Neuronal stem cell (in vitro differentiated cells): ENCODE measurements at regions not wholly inside any gene's neighbourhood (a gene's known extent, or its start where the extent isn't known, plus 50 kb on each side); places are given as distances from the start of the nearest gene placed in this dataset.

Source experiments
- DNase-seq: peaks from one replicate; pipeline ENCODE4 v3.0.0-alpha.2; 2013; ENCODE audit warnings: low spot score
- H2AFZ ChIP-seq: one replicate; pipeline ENCODE4 v1.6.1; 2013; ENCODE audit warnings: mild to moderate bottlenecking, low read length, inconsistent platforms
- H2AK5ac ChIP-seq: 2 replicates; pipeline ENCODE4 v1.6.1; 2013; ENCODE audit warnings: low read depth, mild to moderate bottlenecking, inconsistent platforms, low read length, moderate library complexity, mixed read lengths
- H2BK120ac ChIP-seq: 2 replicates; pipeline ENCODE4 v1.6.1; 2013; ENCODE audit warnings: low read depth, mild to moderate bottlenecking, inconsistent platforms, low read length, moderate library complexity, mixed read lengths
- H2BK12ac ChIP-seq: one replicate; pipeline ENCODE4 v1.6.1; 2013; ENCODE audit warnings: low read length, inconsistent platforms
- H2BK15ac ChIP-seq: 2 replicates; pipeline ENCODE4 v1.6.1; 2013; ENCODE audit warnings: mild to moderate bottlenecking, low read length, inconsistent platforms, mixed read lengths
- H2BK5ac ChIP-seq: one replicate; pipeline ENCODE4 v1.6.1; 2013; ENCODE audit warnings: inconsistent platforms, mild to moderate bottlenecking, low read length, moderate library complexity
- H3K14ac ChIP-seq: one replicate; pipeline ENCODE4 v1.6.1; 2013; ENCODE audit warnings: low read length, inconsistent platforms
- H3K18ac ChIP-seq: 2 replicates; pipeline ENCODE4 v1.6.1; 2013; ENCODE audit warnings: low read length, inconsistent platforms
- H3K23ac ChIP-seq: 2 replicates; pipeline ENCODE4 v1.6.1; 2013; ENCODE audit warnings: low read depth, mild to moderate bottlenecking, mixed read lengths, low read length, inconsistent platforms; ENCODE audit not compliant: poor library complexity
- H3K27ac ChIP-seq: replicated peaks from 3 replicates; pipeline ENCODE4 v1.5.1; 2013; ENCODE audit warnings: low read length, inconsistent platforms
- H3K27me3 ChIP-seq, 3 experiments: 2 replicates each; pipeline ENCODE4 v1.6.1; 2013; ENCODE audit warnings: low read length in 3 of 3, mild to moderate bottlenecking in 2 of 3, inconsistent platforms in 1 of 3, low read depth in 1 of 3, mixed read lengths in 1 of 3, moderate library complexity in 1 of 3; ENCODE audit not compliant: control insufficient read depth in 3 of 3, insufficient read depth in 3 of 3
- H3K36me3 ChIP-seq, 2 donors: replicated peaks in 1 of 2; 2 replicates each; pipeline ENCODE4 v1.6.1; 2013; ENCODE audit warnings: low read length in 2 of 2; ENCODE audit not compliant: control insufficient read depth in 2 of 2, insufficient read depth in 2 of 2
- H3K4ac ChIP-seq: 2 replicates; pipeline ENCODE4 v1.6.1; 2013; ENCODE audit warnings: inconsistent platforms, mild to moderate bottlenecking, low read length, moderate library complexity
- H3K4me1 ChIP-seq, 2 donors: 1 replicate in 1 of 2; 2 replicates in 1 of 2; pipeline ENCODE4 v1.6.1; 2013; ENCODE audit warnings: low read length in 2 of 2, low read depth in 1 of 2; ENCODE audit not compliant: control insufficient read depth in 2 of 2, insufficient read depth in 1 of 2
- H3K4me2 ChIP-seq: one replicate; pipeline ENCODE4 v1.6.1; 2013; ENCODE audit warnings: mild to moderate bottlenecking, low read length, inconsistent platforms; ENCODE audit not compliant: insufficient read depth, poor library complexity, severe bottlenecking
- H3K4me3 ChIP-seq, 2 donors: 2 replicates each; pipeline ENCODE4 v1.5.1; 2013; ENCODE audit warnings: low read length in 2 of 2, mild to moderate bottlenecking in 2 of 2, inconsistent platforms in 1 of 2, moderate library complexity in 1 of 2
- H3K79me1 ChIP-seq: one replicate; pipeline ENCODE4 v1.6.1; 2013; ENCODE audit warnings: low read depth, mild to moderate bottlenecking, inconsistent platforms, low read length, moderate library complexity
- H3K9ac ChIP-seq: one replicate; pipeline ENCODE4 v1.6.1; 2013; ENCODE audit warnings: mild to moderate bottlenecking, low read depth, low read length, inconsistent platforms; ENCODE audit not compliant: poor library complexity
- H3K9me3 ChIP-seq, 2 donors: replicated peaks in 1 of 2; 2 replicates each; pipeline versions ENCODE3 to v1.6.1; 2013; ENCODE audit warnings: low read length in 2 of 2, mild to moderate bottlenecking in 2 of 2, inconsistent platforms in 1 of 2, low read depth in 1 of 2, mixed read lengths in 1 of 2, moderate library complexity in 1 of 2; ENCODE audit not compliant: control insufficient read depth in 2 of 2, insufficient read depth in 1 of 2
- H4K8ac ChIP-seq: one replicate; pipeline ENCODE4 v1.6.1; 2013; ENCODE audit warnings: low read depth, mild to moderate bottlenecking, inconsistent platforms, low read length, moderate library complexity
- H4K91ac ChIP-seq: one replicate; pipeline ENCODE4 v1.6.1; 2013; ENCODE audit warnings: low read length, low read depth, mild to moderate bottlenecking, inconsistent platforms; ENCODE audit not compliant: poor library complexity
- WGBS, 2 donors: extraction: QIAGEN DNeasy Blood & Tissue Kit; methylation state at CpG; one replicate each; pipeline ENCODE4 v1.1.7; 2013; ENCODE audit warnings: missing lambda C conversion rate in 2 of 2, mixed read lengths in 1 of 2; ENCODE audit not compliant: insufficient read length in 2 of 2, insufficient replicate concordance in 1 of 2; ENCODE audit errors: extremely low coverage in 2 of 2; 5-methylcytosine and 5-hydroxymethylcytosine counted together

DNA sequence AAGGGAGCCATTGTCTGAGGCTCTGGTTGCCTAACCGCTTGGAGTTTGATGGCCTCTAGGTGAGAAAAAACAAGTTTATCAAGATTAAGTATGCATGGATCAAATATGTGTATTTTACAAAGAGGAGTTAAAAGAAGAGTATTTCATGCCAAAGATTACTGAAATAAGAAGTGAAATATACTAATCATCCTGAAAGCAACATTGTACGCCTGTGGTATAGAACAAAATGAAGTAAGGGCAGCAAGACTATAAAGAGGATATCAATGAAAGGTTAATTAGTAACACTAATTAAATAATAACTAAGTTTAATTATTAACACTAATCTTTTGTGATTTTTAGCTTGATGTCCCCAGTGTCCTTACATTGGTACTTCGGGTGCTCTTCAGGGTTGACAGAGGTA, 276.7 kb downstream of the CALCRL start:
- WGBS, 2 donors: no CpG with 5 or more reads among the region's 3 CpGs
- no peak overlapping the region for H2BK15ac ChIP-seq
- no peaks in the 10 kb centered on the region for H3K27me3 ChIP-seq

GRCh38 chr2:187169864-187170263, 278.2 kb downstream of the CALCRL start:
- H2AK5ac ChIP-seq: no peak overlapping the region
- no peak for DNase-seq
- no peak overlapping the region for H3K27ac ChIP-seq
- no peak overlapping the region for H3K14ac ChIP-seq
- peak overlapping the region; percentile 71 for H2BK15ac ChIP-seq
- H3K4me1 ChIP-seq: peaks cover 1 to 10% of the 10 kb centered on the region in 2 donors
- H3K4me2 ChIP-seq: no peak overlapping the region
- no peak overlapping the region for H3K4ac ChIP-seq
- no peak overlapping the region for H3K4me3 ChIP-seq
- no peak overlapping the region for H3K9ac ChIP-seq
- no peak overlapping the region for H2BK120ac ChIP-seq
- WGBS, 2 donors: no CpG with 5 or more reads among the region's 3 CpGs
- H3K79me1 ChIP-seq: no peaks in the 10 kb centered on the region
- no peak overlapping the region for H2BK12ac ChIP-seq
- H4K91ac ChIP-seq: no peak overlapping the region
- H3K27me3 ChIP-seq: no peaks in the 10 kb centered on the region
- H3K23ac ChIP-seq: no peak overlapping the region
- H3K36me3 ChIP-seq: no peaks in the 10 kb centered on the region
- H4K8ac ChIP-seq: no peak overlapping the region
- H2AFZ ChIP-seq: no peak overlapping the region
- H3K9me3 ChIP-seq: peaks cover 1 to 12% of the 10 kb centered on the region in 2 donors
- H3K18ac ChIP-seq: peak overlapping the region; percentile 44
- H2BK5ac ChIP-seq: no peak overlapping the region

More for the DNA sequence above, 276.7 kb downstream of the CALCRL start:
- H2AFZ ChIP-seq: no peak overlapping the region
- no peak overlapping the region for H3K4me2 ChIP-seq
- no peaks in the 10 kb centered on the region for H3K36me3 ChIP-seq
- H3K27ac ChIP-seq: no peak overlapping the region
- no peak overlapping the region for H4K91ac ChIP-seq
- no peak overlapping the region for H3K23ac ChIP-seq
- no peak overlapping the region for H4K8ac ChIP-seq
- H3K4me1 ChIP-seq: peaks cover 0 to 10% of the 10 kb centered on the region in 2 donors
- no peak overlapping the region for H2AK5ac ChIP-seq
- H3K79me1 ChIP-seq: no peaks in the 10 kb centered on the region
- no peak overlapping the region for H3K9ac ChIP-seq
- no peak overlapping the region for H2BK5ac ChIP-seq
- H3K4ac ChIP-seq: no peak overlapping the region
- H3K18ac ChIP-seq: no peak overlapping the region
- H3K9me3 ChIP-seq: peaks cover 1 to 12% of the 10 kb centered on the region in 2 donors
- no peak overlapping the region for H3K14ac ChIP-seq
- no peak for DNase-seq
- no peak overlapping the region for H2BK12ac ChIP-seq
- H2BK120ac ChIP-seq: no peak overlapping the region
- H3K4me3 ChIP-seq: no peak overlapping the region

DNA sequence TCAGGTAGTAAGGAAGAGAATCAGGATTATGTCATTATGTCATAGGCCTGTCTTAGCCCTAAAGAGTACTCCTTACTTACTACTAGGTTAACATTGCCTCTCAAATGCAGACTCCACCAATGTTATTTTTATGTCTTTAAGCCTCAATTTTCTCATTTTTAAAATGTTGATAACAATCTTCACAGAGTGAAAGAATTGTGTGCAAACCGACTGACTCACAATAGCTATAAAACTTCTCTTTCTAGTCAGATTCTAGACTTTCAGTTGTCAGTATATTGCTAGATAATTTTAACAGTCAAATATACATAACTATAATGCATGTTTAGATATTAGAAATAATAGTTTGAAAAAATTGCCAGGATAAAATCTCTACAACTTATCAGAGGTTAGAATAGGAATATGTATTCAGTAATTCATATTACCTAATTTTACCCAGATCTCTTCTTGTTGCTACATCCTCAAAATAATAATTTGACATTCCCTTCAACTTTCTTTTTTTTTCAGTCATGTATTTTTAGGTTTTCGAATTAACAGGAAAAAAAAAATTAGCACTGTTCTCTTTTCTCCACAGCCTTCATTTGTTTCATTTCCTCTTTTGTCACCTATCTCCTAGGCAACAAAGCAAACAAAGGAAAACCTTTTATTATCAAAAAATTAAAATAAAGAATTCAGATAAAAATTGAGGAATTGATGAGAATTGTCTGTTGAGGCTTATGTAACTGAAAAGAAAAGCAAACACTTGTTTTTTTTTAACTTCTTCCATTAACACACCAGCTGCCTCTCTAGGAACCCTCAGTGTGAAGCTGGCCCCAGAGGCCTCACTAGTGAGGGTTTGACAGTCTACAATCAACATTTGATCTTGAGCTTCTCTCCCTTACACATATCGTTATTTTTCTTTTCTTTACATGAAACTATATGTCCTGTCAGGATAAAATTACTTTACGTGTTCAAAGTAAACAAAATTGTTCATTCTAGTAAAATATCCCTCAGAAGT, 279.0 kb downstream of the CALCRL start:
- no peak overlapping the region for H4K8ac ChIP-seq
- H2BK5ac ChIP-seq: no peak overlapping the region
- no peak overlapping the region for H3K23ac ChIP-seq
- H3K9me3 ChIP-seq: peaks cover 1 to 8% of the 10 kb centered on the region in 2 donors
- H3K4me3 ChIP-seq: no peak overlapping the region
- H2AFZ ChIP-seq: peak overlapping the region; percentile 30
- no peaks in the 10 kb centered on the region for H3K27me3 ChIP-seq
- H3K9ac ChIP-seq: no peak overlapping the region
- H3K4ac ChIP-seq: no peak overlapping the region
- H3K36me3 ChIP-seq: no peaks in the 10 kb centered on the region
- no peak overlapping the region for H2BK12ac ChIP-seq
- H3K79me1 ChIP-seq: no peaks in the 10 kb centered on the region
- H3K4me2 ChIP-seq: no peak overlapping the region
- H2AK5ac ChIP-seq: no peak overlapping the region
- H2BK15ac ChIP-seq: no peak overlapping the region
- no peak for DNase-seq
- no peak overlapping the region for H3K18ac ChIP-seq
- H3K14ac ChIP-seq: no peak overlapping the region
- H3K4me1 ChIP-seq: peaks cover 1 to 10% of the 10 kb centered on the region in 2 donors
- H2BK120ac ChIP-seq: no peak overlapping the region
- no peak overlapping the region for H4K91ac ChIP-seq
- whole genome bisulfite sequencing, 2 donors: no CpG with 5 or more reads among the region's 4 CpGs
- H3K27ac ChIP-seq: no peak overlapping the region

DNA sequence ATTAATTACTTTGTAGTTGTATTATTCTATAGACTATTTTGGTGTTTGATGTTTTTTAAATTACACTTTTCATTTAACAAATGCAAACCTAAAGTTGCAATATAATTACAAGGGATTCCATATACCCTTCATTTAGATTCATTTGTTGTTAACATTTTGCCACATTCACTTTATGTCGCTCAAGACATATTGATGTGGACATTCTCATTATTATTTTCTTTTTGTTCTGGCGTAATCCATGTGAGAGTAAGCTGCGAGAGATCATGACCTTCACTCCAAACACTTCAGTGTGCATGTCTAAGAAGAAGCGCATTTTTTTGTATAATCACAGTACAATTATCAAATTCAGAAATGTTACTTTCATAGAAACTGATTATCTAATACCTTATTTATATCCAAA, 280.6 kb downstream of the CALCRL start:
- no peak overlapping the region for H3K4ac ChIP-seq
- H2BK5ac ChIP-seq: no peak overlapping the region
- H2AK5ac ChIP-seq: no peak overlapping the region
- H2AFZ ChIP-seq: no peak overlapping the region
- no peak overlapping the region for H3K14ac ChIP-seq
- H3K23ac ChIP-seq: no peak overlapping the region
- no peak overlapping the region for H2BK15ac ChIP-seq
- H3K4me2 ChIP-seq: no peak overlapping the region
- peaks cover 1 to 7% of the 10 kb centered on the region in 2 donors for H3K9me3 ChIP-seq
- H4K8ac ChIP-seq: no peak overlapping the region
- H3K36me3 ChIP-seq: no peaks in the 10 kb centered on the region
- no peaks in the 10 kb centered on the region for H3K27me3 ChIP-seq
- H4K91ac ChIP-seq: no peak overlapping the region
- no peak overlapping the region for H3K9ac ChIP-seq
- H2BK12ac ChIP-seq: no peak overlapping the region
- peaks cover 1 to 10% of the 10 kb centered on the region in 2 donors for H3K4me1 ChIP-seq
- DNase-seq: no peak
- no peak overlapping the region for H2BK120ac ChIP-seq
- H3K79me1 ChIP-seq: no peaks in the 10 kb centered on the region
- WGBS, 2 donors: no CpG with 5 or more reads among the region's 4 CpGs
- no peak overlapping the region for H3K27ac ChIP-seq
- no peak overlapping the region for H3K18ac ChIP-seq
- H3K4me3 ChIP-seq: no peak overlapping the region
